ENCODE measurements at regions not wholly inside any gene's neighbourhood (a gene's known extent, or its start where the extent isn't known, plus 50 kb on each side); places are given as distances from the start of the nearest gene placed in this dataset.
"Not testable (repeated sequence)": the region's sequence is repeated elsewhere in the genome, so short reads cannot be mapped to it uniquely, and the experiment has no call there.

GRCh38 chr3:152671446-152672319 lies 163.2 kb upstream of the P2RY1 start:
- no peak for DNase-seq

GRCh38 chr3:152672320-152672649 lies 162.6 kb upstream of the P2RY1 start:
- no peak for DNase-seq

- no peak for DNase-seq
Measured at GRCh38 chr3:152676810-152677379, 158.0 kb upstream of the P2RY1 start.

GRCh38 chr3:152677491-152677890 lies 157.4 kb upstream of the P2RY1 start:
- no peak for DNase-seq

GRCh38 chr3:152682477-152682876 lies 152.5 kb upstream of the P2RY1 start:
- DNase-seq: no peak

GRCh38 chr3:152683521-152683999 lies 151.4 kb upstream of the P2RY1 start:
- no peak for DNase-seq

- DNase-seq: no peak
Measured at GRCh38 chr3:152684279-152684678, 150.7 kb upstream of the P2RY1 start.

GRCh38 chr3:152688313-152688712 lies 146.6 kb upstream of the P2RY1 start:
- peak; percentile 7 for DNase-seq

GRCh38 chr3:152692326-152692725 lies 142.6 kb upstream of the P2RY1 start:
- not testable (repeated sequence) for DNase-seq

GRCh38 chr3:152693521-152694250 lies 141.2 kb upstream of the P2RY1 start:
- DNase-seq: not testable (repeated sequence)

GRCh38 chr3:152695840-152696239 lies 139.1 kb upstream of the P2RY1 start:
- DNase-seq: no peak

GRCh38 chr3:152696962-152697361 lies 138.0 kb upstream of the P2RY1 start:
- DNase-seq: no peak

- no peak for DNase-seq
Measured at GRCh38 chr3:152703245-152703890, 131.6 kb upstream of the P2RY1 start.

- no peak for DNase-seq
Measured at GRCh38 chr3:152706991-152707713, 127.8 kb upstream of the P2RY1 start.

GRCh38 chr3:152709659-152710058 lies 125.3 kb upstream of the P2RY1 start:
- no peak for DNase-seq

- DNase-seq: no peak
Measured at GRCh38 chr3:152710549-152710948, 124.4 kb upstream of the P2RY1 start.

GRCh38 chr3:152713989-152714388 lies 120.9 kb upstream of the P2RY1 start:
- DNase-seq: no peak

- peak; percentile 15 for DNase-seq
Measured at GRCh38 chr3:152714507-152714906, 120.4 kb upstream of the P2RY1 start.

GRCh38 chr3:152717252-152717651 lies 117.7 kb upstream of the P2RY1 start:
- no peak for DNase-seq

GRCh38 chr3:152718810-152719209 lies 116.1 kb upstream of the P2RY1 start:
- peak; percentile 9 for DNase-seq

- DNase-seq: peak; percentile 9
Measured at GRCh38 chr3:152719264-152719663, 115.7 kb upstream of the P2RY1 start.

GRCh38 chr3:152720951-152721718 lies 113.8 kb upstream of the P2RY1 start:
- DNase-seq: no peak

Data from eye (tissue), 1 donor.